KBM-7 (cell line): ENCODE measurements at regions not wholly inside any gene's neighbourhood (a gene's known extent, or its start where the extent isn't known, plus 50 kb on each side); places are given as distances from the start of the nearest gene placed in this dataset.

Experiments
- DNase-seq: peaks from one replicate; pipeline ENCODE4 v3.0.0-alpha.2; 2015
- in situ Hi-C: fragments of 300-500 bp; cut with MboI; formaldehyde crosslinking; loops from 2 replicates; pipeline ENCODE4 v1.14.3; 2020; ENCODE audit warnings: low sequenced_read_pairs, low pct_unique_long_range_greater_than_20kb, mixed read lengths

- in situ Hi-C loops: no loop called here
- DNase-seq: no peak
These were observed 255.1 kb downstream of the PTPRC start for GRCh38 chr1:198893763-198894444.

- in situ Hi-C loops: no loop called here
These were observed 262.4 kb downstream of the PTPRC start for GRCh38 chr1:198901266-198901665.

GRCh38 chr1:198902655-198903054, 263.8 kb downstream of the PTPRC start:
- no peak for DNase-seq
- in situ Hi-C loops: no loop called here

More at GRCh38 chr1:198901266-198901665, 262.4 kb downstream of the PTPRC start:
- DNase-seq: no peak

GRCh38 chr1:198903203-198903602, 264.4 kb downstream of the PTPRC start:
- DNase-seq: no peak
- in situ Hi-C loops: no loop called here

GRCh38 chr1:198903621-198904020, 264.8 kb downstream of the PTPRC start:
- DNase-seq: no peak
- in situ Hi-C loops: no loop called here

GRCh38 chr1:198904321-198904720, 265.5 kb downstream of the PTPRC start:
- DNase-seq: no peak
- in situ Hi-C loops: no loop called here

- no peak for DNase-seq
These were observed 268.0 kb downstream of the PTPRC start for GRCh38 chr1:198906739-198907422.

GRCh38 chr1:198907423-198907746, 268.5 kb downstream of the PTPRC start:
- no peak for DNase-seq
- in situ Hi-C loops: no loop called here

More at GRCh38 chr1:198906739-198907422, 268.0 kb downstream of the PTPRC start:
- in situ Hi-C loops: no loop called here

- no peak for DNase-seq
- in situ Hi-C loops: no loop called here
These were observed 270.2 kb downstream of the PTPRC start for GRCh38 chr1:198908995-198909394.

- in situ Hi-C loops: no loop called here
- DNase-seq: no peak
These were observed 271.1 kb downstream of the PTPRC start for GRCh38 chr1:198909973-198910372.

- in situ Hi-C loops: no loop called here
- no peak for DNase-seq
These were observed 272.0 kb downstream of the PTPRC start for GRCh38 chr1:198910816-198911215.

- no peak for DNase-seq
- in situ Hi-C loops: no loop called here
These were observed 273.2 kb downstream of the PTPRC start for GRCh38 chr1:198912046-198912445.

- DNase-seq: no peak
- in situ Hi-C loops: no loop called here
These were observed 274.8 kb downstream of the PTPRC start for GRCh38 chr1:198913667-198914066.

- no peak for DNase-seq
These were observed 276.7 kb downstream of the PTPRC start for GRCh38 chr1:198915327-198916231.

GRCh38 chr1:198917226-198917625, 278.4 kb downstream of the PTPRC start:
- in situ Hi-C loops: no loop called here
- no peak for DNase-seq

More at GRCh38 chr1:198915327-198916231, 276.7 kb downstream of the PTPRC start:
- in situ Hi-C loops: no loop called here

- no peak for DNase-seq
- in situ Hi-C loops: no loop called here
These were observed 280.1 kb downstream of the PTPRC start for GRCh38 chr1:198918920-198919319.

GRCh38 chr1:198919667-198920398, 281.0 kb downstream of the PTPRC start:
- in situ Hi-C loops: no loop called here
- no peak for DNase-seq

GRCh38 chr1:198922638-198923430, 284.0 kb downstream of the PTPRC start:
- no peak for DNase-seq
- in situ Hi-C loops: no loop called here

- in situ Hi-C loops: no loop called here
- DNase-seq: no peak
These were observed 285.2 kb downstream of the PTPRC start for GRCh38 chr1:198923993-198924392.
